ENCODE measurements at regions not wholly inside any gene's neighbourhood (a gene's known extent, or its start where the extent isn't known, plus 50 kb on each side); places are given as distances from the start of the nearest gene placed in this dataset.

DNA sequence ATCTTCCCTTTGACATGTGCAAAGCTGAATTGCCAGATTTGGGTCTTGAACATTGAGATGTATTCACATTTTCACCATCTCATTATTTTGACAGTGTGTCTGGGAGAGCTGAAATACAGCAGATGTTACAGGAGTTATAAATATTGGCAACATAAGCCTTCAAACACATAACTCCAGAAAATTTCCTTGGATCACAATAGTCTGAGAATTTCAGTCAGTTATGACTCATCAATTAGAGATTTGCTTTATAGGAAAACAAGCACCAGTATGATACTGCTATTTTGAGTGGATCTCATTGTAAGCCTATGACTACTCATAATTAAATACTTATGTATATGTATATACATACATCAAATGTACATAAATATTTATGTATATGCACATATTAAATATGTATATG lies 1171.8 kb downstream of the AMY1C start:
- TF ChIP-seq POLR2AphosphoS5 (IDR thresholded peaks at IDR 0.05; ENCODE audit: low read depth, low read length) = no peak
- TF ChIP-seq POLR2A (IDR thresholded peaks at IDR 0.05; ENCODE audit: low read depth, low read length) = no peak
